ENCODE measurements at regions not wholly inside any gene's neighbourhood (a gene's known extent, or its start where the extent isn't known, plus 50 kb on each side); places are given as distances from the start of the nearest gene placed in this dataset.
A peak's percentile ranks its signal among the peaks of the same experiment; 100 is the strongest.

DNA sequence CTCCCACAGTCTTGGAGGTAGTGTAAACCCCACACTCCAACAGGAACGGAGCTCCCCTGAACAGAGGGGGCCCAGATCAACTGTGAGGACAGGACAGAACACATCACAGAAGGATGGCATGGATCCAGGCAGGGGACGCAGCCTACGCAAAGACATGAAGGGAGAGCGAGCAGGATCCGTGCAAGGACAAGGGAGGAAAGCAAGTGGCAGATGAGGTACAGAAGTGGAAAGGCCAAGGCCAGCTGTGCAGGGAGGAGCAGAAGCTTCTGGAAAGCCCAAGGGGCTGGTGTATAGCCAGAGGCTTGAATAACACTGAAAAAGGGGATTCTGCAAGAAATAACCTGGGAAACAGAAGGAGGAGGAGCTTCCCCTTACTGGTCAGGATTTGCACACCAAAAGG lies 81.2 kb downstream of the SIPA1L2 start:
- no peak overlapping the region for H3K4me3 ChIP-seq (ENCODE audit: low read length)
- TF ChIP-seq, protein P1, sequence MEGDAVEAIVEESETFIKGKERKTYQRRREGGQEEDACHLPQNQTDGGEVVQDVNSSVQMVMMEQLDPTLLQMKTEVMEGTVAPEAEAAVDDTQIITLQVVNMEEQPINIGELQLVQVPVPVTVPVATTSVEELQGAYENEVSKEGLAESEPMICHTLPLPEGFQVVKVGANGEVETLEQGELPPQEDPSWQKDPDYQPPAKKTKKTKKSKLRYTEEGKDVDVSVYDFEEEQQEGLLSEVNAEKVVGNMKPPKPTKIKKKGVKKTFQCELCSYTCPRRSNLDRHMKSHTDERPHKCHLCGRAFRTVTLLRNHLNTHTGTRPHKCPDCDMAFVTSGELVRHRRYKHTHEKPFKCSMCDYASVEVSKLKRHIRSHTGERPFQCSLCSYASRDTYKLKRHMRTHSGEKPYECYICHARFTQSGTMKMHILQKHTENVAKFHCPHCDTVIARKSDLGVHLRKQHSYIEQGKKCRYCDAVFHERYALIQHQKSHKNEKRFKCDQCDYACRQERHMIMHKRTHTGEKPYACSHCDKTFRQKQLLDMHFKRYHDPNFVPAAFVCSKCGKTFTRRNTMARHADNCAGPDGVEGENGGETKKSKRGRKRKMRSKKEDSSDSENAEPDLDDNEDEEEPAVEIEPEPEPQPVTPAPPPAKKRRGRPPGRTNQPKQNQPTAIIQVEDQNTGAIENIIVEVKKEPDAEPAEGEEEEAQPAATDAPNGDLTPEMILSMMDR (conservative IDR thresholded peaks at IDR 0.05; ENCODE audit: low read length), result no peak
- DNase-seq (ENCODE audit: low read depth), result no peak

DNA sequence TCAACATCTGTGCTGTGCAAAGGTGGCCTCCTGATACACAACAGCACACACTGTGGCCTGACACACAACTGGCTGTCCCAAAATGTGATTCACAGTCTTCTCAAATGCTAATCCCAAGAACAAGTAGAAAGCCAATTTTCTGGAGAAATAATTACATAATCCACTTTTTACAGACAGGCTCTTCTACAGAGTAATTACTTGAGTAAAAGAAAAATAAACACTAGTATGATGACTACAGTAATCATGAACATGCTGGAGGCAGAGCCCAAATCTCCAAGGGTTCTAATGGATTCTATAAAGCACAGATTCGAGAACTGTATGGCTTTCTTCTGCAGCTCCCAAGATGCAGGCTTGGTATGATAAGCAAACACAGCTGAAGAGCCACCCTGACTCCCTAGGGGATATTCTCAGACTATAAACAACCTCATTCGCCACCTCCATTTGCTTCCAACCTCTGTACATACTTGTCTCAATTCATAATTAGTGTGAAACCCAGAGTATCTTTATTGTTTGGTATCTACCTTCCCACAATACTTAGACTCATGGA lies 81.9 kb downstream of the SIPA1L2 start:
- no peak overlapping the region for H3K4me3 ChIP-seq (ENCODE audit: low read length)
- TF ChIP-seq, protein P1 (conservative IDR thresholded peaks at IDR 0.05; ENCODE audit: low read length), result no peak
- DNase-seq (ENCODE audit: low read depth), result no peak

DNA sequence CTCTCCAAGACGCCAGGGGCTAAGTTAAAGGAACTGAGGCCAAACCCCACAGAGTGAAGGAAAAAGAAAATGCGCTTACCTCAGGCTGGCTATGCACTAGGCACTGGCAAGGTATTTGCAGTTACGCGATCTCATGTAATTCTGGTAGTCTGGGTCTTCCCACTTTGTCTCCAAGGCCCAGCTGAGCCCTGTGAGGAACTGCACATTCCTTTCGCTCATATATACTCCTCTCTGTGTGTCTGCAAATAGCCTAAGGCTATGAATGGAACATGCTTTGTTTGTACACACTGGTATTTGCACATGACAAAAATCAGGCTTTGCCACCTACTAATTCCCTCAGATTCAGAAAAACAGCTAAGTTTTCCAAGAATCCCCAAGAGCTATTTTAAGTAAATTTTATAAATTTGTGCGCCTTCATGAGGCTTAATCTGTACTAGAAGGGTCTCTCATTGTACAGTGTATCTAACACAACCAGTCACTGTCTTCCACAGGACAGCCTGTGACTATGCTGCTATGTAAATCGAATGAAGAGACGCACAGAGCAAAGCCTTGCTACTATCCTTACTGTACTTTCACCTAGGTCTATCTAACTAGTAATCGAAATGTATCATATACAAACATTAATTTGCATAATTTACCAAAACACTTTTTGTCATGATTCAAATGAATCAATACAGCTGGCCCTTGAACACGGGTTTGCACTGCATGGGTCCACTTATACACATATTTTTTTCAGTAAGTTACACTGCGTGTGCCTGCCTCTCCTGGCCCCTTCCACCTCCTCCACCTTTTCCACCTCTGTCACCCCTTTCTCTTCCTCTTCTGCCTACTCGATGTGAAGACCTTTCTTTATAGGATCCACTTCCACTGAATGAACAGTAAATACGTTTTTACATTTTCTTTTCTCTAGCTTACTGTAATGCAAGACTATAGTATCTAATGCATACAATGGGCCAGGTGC lies 87.0 kb downstream of the SIPA1L2 start:
- TF ChIP-seq, protein P1 (conservative IDR thresholded peaks at IDR 0.05; ENCODE audit: low read length), result no peak
- DNase-seq (ENCODE audit: low read depth), result no peak

DNA sequence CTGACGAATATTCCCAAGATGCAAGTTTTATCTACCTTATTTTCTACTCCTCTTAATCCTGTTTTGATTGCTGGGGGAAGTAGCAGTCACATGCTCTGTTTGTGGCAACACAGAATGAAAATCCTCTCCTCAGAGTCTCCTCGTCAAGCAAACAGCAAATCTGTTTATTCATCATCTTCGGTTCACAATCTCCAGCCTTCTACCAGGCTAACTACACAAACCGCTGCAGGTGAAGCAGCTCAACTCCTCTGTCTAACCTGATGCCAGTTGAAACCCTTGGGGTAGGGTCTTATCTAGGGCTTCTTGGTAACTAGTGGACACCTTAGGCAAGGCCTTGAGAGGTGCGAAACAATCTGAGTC lies 91.0 kb downstream of the SIPA1L2 start:
- TF ChIP-seq, protein P1 (conservative IDR thresholded peaks at IDR 0.05; ENCODE audit: low read length), result no peak
- no peak for DNase-seq (ENCODE audit: low read depth)
- H3K4me3 ChIP-seq (ENCODE audit: low read length), result no peak overlapping the region

More for the DNA sequence above, 87.0 kb downstream of the SIPA1L2 start:
- no peak overlapping the region for H3K4me3 ChIP-seq (ENCODE audit: low read length)

DNA sequence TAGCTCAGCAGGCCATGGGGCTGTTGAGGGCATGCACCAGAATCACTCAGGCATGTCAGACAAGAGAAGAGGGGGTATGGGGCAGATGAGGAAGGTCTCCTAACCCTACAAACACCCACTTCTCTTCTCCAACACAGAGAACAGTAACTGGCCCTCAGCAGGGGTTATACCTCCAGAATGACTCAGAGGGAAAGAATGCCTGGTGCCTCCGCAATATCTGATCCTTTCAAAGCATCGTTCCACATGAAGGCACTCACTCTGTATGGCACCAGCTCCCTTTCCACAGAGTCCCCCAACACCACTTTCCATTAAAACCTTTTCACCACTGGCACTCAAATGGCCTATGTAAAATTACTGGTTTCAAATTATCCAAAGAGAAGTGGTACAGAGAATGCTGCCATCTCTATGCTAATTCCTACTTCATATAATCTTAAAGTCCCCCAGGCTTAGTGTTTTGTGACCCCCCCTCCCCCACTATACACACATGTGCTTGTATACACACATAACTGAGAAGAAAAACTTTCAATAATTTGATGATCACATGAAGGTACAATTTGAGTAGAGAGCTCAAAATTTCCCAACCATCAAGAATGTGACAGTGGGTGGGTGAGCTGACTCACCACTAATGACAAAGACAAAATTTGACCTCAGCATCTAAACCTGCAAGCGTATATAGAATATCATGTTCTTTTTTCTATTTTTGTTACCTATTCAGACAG lies 91.5 kb downstream of the SIPA1L2 start:
- TF ChIP-seq, protein P1 (conservative IDR thresholded peaks at IDR 0.05; ENCODE audit: low read length), result no peak
- H3K4me3 ChIP-seq (ENCODE audit: low read length), result no peak overlapping the region
- peak; percentile 34 for DNase-seq (ENCODE audit: low read depth)

DNA sequence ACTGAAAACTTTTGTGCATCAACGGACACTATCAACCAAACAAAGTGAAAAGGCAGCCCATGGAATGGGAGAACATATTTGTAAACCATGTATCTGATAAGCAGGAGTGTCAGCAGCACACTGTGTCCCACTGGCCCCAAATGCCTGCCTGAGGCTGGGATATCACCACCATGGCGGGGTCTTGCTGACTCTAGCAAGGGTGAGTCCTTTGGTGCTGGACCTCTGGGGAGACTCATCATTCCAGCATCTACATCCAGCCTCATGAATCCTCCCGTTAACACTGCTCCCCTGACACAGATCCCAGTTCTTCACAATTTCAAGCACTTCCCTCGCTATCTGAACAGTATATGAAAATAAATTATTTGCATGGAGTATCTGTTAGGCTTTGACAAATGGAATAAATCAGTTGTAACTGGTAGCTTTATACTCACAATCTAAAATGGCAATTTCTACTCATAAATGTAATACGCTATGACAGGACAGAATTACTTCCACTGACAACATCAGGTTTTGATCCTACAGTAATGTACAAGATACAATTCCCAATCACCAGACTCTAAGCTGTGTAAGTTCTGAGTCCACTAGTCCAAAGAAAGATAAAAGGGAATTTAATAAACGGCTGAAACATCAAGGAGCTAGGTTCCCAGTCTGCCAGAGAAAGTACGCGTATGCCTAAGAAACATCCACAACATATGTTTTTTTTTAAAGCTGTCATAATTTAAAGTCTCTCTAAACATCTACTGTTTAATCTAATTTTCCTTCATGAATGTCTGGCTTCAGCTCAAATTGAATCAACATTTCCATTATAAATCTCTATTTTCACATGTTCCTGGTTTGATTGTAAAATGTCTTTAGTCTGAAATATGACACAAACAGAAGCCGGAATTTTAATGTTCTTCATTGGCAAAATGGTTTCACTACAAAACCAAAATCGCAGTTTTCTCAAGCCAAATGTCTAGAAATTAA lies 95.1 kb downstream of the SIPA1L2 start:
- TF ChIP-seq, protein P1 (conservative IDR thresholded peaks at IDR 0.05; ENCODE audit: low read length), result no peak

More for the DNA sequence above, 95.1 kb downstream of the SIPA1L2 start:
- DNase-seq (ENCODE audit: low read depth), result no peak
- no peak overlapping the region for H3K4me3 ChIP-seq (ENCODE audit: low read length)
